GM19351 (cell line): ENCODE measurements at regions not wholly inside any gene's neighbourhood (a gene's known extent, or its start where the extent isn't known, plus 50 kb on each side); places are given as distances from the start of the nearest gene placed in this dataset.
"Not testable (repeated sequence)": the region's sequence is repeated elsewhere in the genome, so short reads cannot be mapped to it uniquely, and the experiment has no call there.

Experiments
- ATAC-seq: cut with Tn5 transposase; IDR thresholded peaks from one replicate; pipeline ENCODE4 v1.9.1; 2021; ENCODE audit warnings: mild to moderate bottlenecking, moderate library complexity; ENCODE audit not compliant: unreplicated experiment

DNA sequence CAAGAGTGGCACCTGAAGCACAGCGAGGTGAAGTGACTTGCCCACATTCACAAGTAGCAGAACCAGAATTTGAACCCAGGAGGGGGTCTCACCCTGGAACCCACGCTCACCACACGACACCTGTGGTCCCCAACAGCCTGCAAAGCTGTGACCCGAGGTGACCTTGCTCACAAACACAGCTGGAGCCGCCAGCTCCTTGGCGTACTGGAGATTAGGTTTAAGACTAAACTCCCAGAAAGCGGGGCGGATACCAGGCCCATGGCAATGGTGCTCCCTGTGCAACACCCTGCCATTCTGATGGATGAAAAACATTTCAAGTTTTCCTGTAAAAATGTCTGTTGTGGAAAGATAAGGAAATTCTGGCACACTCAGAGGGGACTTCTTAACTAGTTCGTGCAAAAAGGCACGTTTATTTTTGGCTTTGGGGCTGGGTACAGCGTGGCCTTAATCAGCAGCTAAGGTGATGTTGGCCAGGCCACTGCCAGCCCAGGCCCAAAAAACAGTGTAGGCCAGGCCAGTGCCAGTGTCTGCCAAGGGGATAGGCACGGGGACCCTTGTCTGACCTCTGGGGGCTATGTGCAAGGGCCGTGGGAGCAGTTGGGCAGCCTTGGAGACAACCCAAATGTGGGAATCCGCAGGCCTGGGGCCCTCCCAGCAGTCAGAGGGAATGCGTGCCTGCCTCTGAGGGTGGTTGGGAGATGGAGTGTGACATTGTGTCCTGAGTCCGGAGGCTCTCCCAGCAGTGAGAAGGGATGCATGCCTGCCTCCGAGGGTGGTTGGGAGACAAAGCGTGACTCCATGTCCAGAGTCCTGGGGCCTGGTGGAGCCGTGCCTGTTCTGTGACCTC, 185.0 kb upstream of the HS6ST1 start:
- ATAC-seq: no peak

DNA sequence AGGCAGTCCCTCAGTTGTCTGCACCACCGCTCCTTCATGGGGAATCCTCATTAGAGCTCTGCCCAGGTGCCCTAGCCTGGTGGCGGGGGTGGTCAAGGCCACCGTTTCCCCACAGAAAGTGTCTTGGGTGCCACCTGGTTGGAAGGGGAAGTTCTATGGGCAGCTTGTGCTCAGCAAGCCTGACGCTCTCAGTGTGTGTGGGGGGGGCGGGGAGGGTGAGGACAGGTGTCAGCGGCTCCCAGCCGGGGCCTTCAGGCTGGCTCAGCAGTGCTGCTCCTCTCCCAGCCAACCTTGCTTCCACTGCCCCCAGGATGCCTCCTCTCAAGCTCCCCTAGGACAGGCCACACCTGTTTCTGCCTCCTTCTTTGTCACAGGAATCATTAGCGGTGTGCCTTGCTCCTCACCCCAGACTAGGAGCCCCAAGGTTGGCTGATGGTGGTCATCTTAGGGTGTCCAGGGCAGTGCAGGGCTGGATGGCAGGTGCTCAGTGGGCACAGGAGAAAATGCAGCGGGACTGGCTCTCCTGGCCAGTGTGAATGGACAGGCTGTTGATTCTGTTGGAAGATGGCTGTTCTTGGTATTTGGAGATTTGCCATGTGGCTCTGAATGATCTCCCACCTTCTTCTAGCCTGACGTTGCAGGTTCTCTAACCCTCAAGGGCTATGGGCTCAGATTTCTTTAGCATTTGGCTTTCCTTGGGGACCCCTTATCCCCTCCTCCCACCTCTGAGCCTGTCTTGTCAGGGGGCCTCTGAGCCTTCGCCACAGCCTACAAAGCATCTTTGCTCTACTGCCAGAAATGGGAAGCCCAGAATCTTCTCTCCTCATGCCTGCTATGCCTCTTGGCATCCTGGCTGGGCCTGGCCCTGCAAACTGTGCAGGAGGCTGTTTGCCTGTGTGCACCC, 185.8 kb upstream of the HS6ST1 start:
- ATAC-seq: no peak

DNA sequence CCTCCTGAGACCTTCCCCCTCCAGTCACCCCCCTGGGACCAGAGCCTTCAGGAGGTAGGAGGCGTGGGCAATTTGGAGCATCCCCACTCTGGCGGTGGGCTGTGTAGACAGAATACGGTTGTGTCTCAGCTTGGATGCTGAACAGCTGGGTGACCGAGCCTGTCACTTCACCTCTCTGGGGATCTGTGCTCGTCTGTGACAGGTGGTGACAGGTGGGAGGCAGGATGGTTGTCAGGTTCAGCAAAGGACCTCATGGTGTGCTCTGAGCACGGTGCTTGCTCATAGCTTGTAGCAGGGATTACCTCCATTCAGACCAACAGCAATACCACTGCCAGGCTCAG, 186.5 kb upstream of the HS6ST1 start:
- no peak for ATAC-seq

DNA sequence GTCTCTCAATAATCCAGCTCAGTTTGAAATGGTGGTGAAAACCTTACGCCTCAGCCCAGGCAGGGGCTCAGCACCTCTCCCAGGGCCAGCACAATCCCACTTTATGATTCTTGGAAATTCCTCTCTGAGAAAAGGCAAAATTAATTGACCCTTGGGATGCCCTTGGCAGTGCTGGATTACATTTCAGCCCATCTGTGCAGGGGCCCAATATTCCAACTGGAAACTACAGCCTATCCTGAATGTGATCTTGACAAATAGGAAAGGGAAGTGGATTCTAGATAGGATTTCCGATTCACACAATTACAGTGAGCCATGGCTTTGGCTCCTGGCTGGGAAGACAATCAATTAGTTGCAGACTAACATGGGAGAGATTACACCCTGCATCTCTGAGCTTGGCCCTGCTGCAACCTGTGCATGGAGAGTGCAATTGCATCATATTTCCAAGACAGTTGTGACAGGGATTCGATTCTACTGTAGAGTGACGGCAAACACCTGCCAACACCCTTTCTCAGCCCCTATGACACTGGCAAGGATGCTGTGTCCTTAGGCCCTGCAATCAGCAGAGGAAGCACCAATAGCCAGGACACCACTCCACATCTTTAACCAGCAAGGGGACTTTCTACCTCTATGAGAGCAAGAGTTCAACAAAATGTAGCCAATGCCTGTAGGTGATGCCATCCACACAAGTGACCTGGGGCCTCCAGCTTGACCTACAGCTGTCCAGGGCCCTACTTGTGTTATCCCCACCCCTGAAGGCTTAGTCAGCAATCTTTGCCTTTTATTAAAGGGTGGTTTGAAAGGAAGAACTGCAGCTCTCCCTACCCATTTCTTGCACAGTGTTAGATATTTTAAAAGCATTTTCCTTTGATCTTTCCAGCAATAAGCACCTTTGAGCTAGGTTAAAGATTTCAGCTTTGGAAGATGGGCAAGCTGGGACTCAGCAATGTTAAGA, 187.2 kb upstream of the HS6ST1 start:
- no peak for ATAC-seq

DNA sequence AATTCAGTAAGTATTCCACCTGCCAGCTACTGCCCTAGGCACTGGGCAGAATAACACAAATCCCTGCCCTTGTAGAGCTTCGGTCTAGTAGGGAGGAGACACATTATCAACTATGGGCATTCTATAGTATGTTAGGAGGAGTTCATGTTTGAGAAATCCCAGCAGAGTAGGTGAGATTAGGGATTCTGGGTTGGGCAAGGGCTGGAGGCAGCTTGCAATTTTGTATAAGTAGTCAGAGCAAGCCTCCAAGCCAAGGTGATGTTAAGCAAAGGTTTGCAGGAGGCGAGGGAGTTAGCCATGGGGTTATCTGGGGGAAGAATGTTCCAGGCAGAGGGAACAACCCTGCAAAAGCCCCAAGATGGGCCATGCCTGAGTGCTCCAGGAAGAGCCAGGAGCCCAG, 187.9 kb upstream of the HS6ST1 start:
- no peak for ATAC-seq

DNA sequence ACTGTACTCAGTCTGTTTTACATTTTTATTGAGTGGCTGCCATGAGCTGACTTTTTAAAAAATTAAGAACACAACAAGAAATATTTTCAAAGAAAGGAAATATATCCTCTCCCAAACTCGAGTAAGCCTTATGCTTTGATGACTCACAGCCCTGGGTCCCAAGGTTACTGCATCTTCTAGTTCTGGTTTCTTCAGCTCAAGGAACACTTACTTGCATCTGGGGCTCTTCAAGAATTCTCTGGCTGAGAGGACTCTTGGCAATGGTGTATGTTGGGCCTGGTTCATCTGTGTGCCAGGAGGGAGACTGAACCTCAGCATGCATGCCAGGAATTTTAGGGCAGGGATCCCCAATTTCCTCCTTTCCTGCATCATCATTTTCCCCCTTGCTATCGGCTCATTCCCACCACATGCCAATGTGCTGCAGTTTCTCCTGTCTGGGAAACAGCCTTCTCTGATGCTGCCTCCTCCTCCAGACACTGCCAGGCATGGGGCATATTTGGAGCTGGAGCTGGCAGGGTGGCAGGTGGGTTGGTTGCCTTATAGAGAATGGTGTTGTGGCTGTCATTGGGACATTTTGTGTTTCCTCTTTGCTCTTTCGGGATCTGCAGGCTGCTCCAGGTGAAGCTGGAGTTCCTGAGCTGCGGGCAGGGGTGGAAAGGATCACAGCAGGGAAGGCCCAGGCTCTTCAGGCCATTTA, 192.2 kb upstream of the HS6ST1 start:
- ATAC-seq: no peak

DNA sequence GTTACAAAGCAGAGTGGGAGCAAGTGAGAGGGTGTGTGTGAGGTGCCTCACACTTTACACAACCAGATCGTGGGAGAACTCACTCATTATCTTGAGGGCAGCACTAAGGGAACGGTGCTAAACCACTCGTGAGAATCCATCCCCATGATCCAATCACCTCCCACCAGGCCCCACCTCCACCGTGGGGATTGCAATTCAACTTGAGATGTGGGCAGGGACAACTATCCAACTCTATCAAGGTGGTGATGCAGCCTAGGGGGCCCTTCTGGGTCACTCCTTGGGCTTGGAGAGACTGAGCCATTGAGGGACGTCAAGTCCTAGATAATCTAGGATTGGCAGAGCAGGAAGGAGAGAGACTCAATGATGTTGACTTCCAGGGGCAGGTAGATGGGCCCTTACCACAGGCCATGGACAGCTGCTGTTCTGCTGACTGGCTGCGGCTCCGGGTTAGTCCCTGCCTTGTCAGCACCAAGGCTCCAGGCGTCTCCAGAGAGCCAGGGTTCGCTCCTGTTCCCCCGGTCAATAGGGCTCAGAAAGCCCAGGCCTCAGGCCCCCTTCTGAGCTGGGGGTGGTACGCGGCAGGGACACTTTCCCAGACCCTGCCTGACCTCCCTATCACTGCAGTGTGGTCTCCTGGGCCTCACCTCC, 193.2 kb upstream of the HS6ST1 start:
- no peak for ATAC-seq

DNA sequence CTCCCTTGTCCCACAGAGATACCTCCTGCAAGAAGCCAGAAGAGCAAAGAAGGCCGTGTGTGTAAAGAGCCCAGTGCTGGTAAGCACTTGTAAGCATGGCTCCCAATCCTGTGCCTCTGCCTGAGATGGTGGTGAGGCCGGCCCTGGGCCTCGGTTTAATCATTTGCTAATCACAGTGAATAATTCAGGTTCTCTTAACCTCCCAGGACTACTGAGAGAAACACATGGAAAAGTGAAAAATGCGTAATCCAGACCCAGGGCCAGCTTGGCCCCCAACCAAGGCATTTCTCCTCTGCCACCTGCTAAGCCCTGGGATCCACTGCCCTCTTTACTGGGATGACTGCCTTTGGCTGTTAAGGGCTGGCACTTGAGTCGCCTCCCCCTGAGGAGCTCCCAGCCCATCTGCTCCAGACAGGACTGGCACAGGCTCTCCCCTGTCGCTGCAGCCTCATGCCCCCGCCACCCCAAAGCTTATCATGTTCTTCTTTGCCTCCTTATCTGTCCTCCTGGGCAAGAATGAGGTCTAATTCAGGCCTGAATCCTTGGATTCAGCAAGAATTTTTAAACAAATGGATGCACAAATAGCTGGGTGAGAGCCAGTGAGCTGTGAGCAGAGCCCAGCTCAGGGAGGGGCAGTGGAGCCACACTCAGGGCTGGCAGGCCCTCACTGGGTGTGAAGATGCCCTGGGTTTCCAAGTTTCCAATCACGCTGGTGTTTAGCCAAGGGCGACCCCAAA, 193.9 kb upstream of the HS6ST1 start:
- no peak for ATAC-seq

DNA sequence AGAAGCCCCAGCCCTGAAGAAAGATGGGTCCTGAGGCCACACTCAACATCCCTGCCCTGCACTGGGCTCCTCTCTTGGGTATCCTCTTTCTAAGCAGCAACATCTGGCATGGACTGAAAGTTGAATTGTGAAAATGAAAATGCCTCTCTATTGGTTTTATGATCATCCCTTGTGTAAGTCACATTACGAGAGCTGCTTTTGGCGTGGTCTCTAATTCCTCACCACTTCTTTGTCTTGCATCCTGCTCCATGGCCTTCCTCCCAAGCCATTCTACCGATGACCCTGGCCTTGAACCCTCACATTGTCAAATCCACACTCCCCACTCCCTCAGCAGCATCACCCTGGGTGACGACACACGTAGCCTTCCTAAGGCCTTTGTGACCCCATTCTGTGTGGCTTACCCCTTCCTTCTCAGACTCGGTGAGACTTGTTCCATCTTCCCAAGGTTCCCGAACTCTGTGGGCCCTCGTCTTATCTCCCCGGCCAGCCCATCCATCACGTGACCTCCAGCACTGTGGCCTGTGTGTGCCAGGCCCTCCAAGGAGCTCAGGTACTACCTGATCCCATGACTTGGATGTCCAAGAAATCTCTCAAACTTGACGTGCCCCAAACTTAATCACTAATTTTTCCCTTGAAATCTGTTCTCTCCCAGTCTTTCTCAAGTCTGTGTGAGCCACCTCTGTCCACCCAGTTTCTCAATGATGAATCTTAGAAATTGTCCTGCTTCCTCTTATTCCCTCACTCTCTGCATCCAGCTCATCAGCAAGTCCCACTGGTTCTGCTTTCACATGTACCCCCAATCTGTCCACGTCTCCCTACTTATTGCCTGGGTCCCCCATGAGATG, 194.7 kb upstream of the HS6ST1 start:
- ATAC-seq: no peak

DNA sequence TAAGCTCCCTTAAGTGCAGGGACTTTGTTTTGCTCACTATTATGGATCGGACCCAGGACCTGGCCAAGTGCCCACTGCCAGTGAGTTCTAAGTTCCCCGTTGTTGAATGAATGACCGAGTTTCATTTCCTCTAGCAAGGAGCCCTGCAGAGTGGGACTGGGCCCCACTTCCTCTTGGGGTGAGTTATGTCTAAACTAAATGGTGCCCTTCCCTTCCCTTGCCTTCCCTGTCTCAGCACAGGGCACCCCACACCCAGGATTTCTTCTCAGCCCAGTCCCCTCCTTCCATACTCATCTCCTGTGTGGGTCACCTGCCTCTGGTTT, 195.3 kb upstream of the HS6ST1 start:
- peak; percentile 87 for ATAC-seq

DNA sequence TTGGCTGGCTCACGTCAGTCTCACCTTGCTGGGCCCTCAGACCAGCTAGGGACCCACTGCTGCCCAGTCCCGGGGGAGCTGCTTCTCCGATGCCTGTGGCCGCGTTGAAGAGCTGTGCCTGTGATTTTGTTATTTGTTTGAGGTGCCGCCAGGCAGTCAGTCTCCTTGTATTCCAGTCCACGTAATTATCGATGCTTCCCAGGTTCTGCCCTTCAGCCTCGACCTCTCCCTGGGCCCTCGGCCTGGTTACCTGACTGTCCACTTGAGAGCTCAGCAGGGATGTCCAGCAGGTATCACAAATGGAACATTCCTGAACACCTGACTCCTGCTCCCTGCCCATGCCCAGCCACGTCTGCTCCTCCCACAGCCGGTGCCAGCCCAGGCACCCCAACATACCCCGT, 195.9 kb upstream of the HS6ST1 start:
- no peak for ATAC-seq

DNA sequence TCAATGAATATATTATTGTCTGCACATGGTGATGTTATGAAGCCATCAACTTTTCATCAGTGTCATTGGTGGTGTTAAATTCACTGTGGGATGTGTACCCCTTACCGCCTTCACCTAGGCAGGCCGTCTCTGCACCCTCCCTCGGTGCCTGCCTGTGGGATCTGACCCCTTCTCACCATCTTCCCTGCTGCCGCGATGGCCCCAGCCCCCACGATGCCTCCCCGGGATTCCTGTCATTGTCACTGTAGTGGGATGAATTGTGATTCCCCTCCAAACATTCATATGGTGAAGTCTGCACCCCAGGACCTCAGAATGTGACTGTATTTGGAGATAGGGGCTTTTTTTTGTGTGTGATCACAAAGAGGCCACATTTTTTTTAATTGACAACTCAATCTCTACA, 198.3 kb upstream of the HS6ST1 start:
- ATAC-seq: no peak

DNA sequence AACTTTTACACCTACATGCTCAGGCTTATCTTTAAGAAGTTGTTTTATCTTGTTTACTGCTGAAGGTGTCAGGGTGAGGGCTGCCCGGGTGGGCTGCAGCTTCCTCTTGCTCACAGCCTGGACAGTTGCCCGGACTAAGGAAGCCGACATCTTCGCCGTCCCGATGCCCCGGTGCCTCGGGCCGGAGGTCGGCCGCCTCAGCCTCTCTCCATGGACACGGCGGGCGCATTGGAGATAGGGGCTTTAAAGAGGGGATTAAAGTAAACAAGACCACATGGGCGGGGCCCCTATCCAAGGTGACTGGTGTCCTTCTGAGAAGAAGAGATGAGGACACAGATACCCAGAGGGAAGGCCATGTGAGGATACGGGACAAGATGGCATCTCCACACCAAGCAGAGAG, 200.4 kb upstream of the HS6ST1 start:
- ATAC-seq: not testable (repeated sequence)

DNA sequence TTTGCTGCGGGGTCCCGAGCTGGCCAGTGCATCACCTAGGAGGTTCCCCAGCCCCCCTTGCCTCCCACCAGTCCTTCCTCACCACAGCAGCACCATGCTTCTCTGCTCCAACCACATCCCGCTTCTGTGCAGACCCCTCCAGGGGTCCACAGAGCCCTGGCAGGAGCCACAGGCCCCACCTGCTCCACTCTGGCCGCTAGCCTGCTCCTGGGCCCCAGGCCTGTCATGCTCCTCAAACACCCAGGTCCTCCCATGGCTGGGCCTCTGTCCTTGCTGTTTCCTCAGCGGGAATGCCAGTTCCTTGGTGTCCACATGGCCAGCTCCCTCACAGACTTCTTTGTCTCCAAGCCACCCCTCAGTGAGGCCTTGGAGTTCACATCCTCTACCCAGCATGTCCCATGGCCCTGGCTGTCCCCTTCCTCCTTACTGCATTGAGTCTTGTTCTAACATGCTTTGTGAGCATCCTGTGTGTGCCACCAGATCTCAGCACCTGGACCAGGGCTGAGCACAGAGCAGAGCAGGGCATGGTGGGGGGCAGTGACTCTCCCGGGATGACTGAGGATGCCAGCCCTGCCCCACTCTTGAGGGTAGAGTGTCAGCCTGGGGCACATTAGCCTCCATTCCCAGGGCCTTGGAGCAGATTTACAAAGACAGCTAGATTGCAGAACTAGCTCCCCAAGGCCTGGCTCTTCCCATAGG, 201.0 kb upstream of the HS6ST1 start:
- no peak for ATAC-seq

DNA sequence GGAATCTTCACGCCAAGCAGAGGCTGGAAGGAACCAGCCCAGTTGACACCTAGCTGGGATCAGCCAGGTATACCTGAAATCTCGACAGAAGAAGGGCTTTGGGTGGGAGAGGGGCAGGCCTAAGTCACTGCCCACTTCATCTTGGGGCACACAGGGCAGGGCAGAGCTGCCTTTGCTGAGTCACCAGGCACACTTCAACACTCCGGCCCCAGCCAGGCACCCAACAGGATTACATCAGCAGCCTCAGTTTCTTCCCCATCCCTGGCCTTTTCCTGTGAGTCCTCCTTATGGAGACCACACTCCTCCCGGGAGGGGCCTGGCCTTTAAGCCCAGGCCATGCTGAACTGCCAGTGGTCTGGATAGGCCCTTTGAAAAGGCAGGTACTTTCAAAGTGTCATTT, 201.7 kb upstream of the HS6ST1 start:
- ATAC-seq: peak; percentile 11

DNA sequence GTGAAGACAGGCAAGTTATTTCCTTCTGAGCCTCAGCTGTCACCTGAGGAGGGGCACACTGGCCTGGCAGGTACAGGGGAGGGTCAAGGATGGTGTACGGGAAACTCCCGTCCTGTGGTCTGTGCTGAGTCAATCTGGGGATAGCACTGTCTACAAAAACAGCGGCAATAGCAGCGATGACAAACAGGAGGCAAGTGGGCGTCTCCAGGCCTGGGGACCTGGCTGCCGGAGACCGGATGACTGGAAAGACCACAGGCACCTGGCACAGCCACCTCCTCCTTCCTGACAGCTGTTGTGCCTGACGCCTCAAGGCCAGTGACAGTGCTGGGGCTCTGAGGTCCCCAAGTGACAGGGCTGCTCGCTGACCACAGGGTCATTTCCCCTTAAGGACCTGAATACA, 202.1 kb upstream of the HS6ST1 start:
- ATAC-seq: peak; percentile 89

DNA sequence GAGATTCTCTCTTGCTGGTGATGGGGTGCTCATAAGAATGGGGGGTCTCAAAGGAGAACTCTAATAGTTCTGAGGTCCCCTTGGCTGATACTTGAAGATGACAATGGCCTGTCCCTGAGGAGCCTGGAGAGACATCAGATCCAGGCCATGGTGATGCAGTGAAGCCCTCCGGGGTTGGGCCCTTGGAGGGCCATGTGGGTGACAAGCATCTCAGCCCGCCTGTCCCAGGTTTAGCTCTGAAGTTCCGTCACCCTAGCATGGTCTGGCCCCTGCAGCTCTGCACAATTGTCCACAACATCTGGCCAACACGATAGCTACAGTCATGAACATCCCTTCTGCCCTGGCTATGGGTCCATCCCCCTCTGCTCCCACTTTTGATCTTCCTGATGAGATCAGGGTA, 202.8 kb upstream of the HS6ST1 start:
- no peak for ATAC-seq

DNA sequence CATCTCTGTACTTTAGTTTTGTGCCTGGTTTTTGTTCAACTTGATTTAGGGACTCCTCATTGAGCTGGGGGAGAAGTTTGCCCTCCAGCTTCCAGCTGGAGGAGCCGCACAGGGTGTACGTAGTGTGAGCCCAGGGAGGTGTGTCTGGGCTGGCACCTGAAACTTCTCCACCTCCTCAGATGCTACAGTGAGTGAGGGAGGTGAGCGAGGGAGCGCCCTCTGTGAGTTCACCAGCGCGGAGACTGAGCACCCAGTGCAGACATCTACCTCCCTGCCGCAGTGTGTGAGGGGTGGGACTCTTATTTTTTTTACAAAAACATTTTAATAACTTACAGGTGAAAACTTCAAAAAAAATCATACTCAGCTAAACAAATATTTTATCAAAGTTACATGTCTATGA, 204.2 kb upstream of the HS6ST1 start:
- ATAC-seq: no peak
